H9 (cell line): ENCODE measurements at regions not wholly inside any gene's neighbourhood (a gene's known extent, or its start where the extent isn't known, plus 50 kb on each side); places are given as distances from the start of the nearest gene placed in this dataset.

Source experiments
- DNase-seq: peaks from one replicate; pipeline ENCODE4 v3.0.0-alpha.2; 2017
- H2AFZ ChIP-seq: one replicate; pipeline ENCODE4 v1.6.1; 2013; ENCODE audit warnings: mild to moderate bottlenecking, low read length, control low read depth, moderate library complexity
- H2AK5ac ChIP-seq: 2 replicates; pipeline ENCODE4 v1.6.1; 2013; ENCODE audit warnings: low read length, control low read depth, mixed read lengths; ENCODE audit not compliant: insufficient read length
- H2BK120ac ChIP-seq: one replicate; pipeline ENCODE4 v1.6.1; 2013; ENCODE audit warnings: low read depth, mild to moderate bottlenecking, low read length, control low read depth, inconsistent platforms; ENCODE audit not compliant: poor library complexity, severe bottlenecking
- H2BK12ac ChIP-seq: 2 replicates; pipeline ENCODE4 v1.6.1; 2013; ENCODE audit warnings: low read length, control low read depth, mixed read lengths, low read depth; ENCODE audit not compliant: insufficient read length
- H2BK15ac ChIP-seq: 2 replicates; pipeline ENCODE4 v1.6.1; 2013; ENCODE audit warnings: low read depth, low read length, control low read depth
- H2BK20ac ChIP-seq: one replicate; pipeline ENCODE4 v1.6.1; 2013; ENCODE audit warnings: low read depth, mild to moderate bottlenecking, low read length, control low read depth, inconsistent platforms; ENCODE audit not compliant: poor library complexity, severe bottlenecking
- H2BK5ac ChIP-seq: 2 replicates; pipeline ENCODE4 v1.6.1; 2013; ENCODE audit warnings: low read length, control low read depth, mixed read lengths; ENCODE audit not compliant: insufficient read length
- H3K14ac ChIP-seq: 2 replicates; pipeline ENCODE4 v1.6.1; 2013; ENCODE audit warnings: low read length, control low read depth; ENCODE audit not compliant: insufficient read depth
- H3K18ac ChIP-seq: 2 replicates; pipeline ENCODE4 v1.6.1; 2013; ENCODE audit warnings: low read depth, mild to moderate bottlenecking, mixed read lengths, low read length, control low read depth; ENCODE audit not compliant: insufficient read length
- H3K23ac ChIP-seq: 2 replicates; pipeline ENCODE4 v1.6.1; 2013; ENCODE audit warnings: low read length, control low read depth, mixed read lengths, low read depth; ENCODE audit not compliant: insufficient read length
- H3K23me2 ChIP-seq: 2 replicates; pipeline ENCODE4 v1.6.1; 2013; ENCODE audit warnings: low read depth, mild to moderate bottlenecking, mixed read lengths, low read length, control low read depth; ENCODE audit not compliant: insufficient read length, poor library complexity, severe bottlenecking
- H3K27ac ChIP-seq: 2 replicates; pipeline ENCODE4 v1.5.1; 2013; ENCODE audit warnings: low read length, control low read depth, mixed read lengths, low read depth; ENCODE audit not compliant: insufficient read length
- H3K27me3 ChIP-seq: 2 replicates; pipeline ENCODE4 v1.6.1; 2013; ENCODE audit warnings: low read length, control low read depth, inconsistent platforms; ENCODE audit not compliant: insufficient read depth
- H3K4ac ChIP-seq: 2 replicates; pipeline ENCODE4 v1.6.1; 2013; ENCODE audit warnings: low read depth, mild to moderate bottlenecking, control low read depth, inconsistent platforms, low read length, moderate library complexity
- H3K4me1 ChIP-seq: 2 replicates; pipeline ENCODE4 v1.6.1; 2013; ENCODE audit warnings: low read length, control low read depth, inconsistent platforms; ENCODE audit not compliant: insufficient read depth
- H3K4me2 ChIP-seq: 2 replicates; pipeline ENCODE4 v1.6.1; 2013; ENCODE audit warnings: low read length, control low read depth, mixed read lengths; ENCODE audit not compliant: insufficient read length, insufficient read depth
- H3K56ac ChIP-seq: 2 replicates; pipeline ENCODE4 v1.6.1; 2013; ENCODE audit warnings: low read depth, mild to moderate bottlenecking, mixed read lengths, low read length, control low read depth; ENCODE audit not compliant: insufficient read length
- H3K79me1 ChIP-seq: 2 replicates; pipeline ENCODE4 v1.6.1; 2013; ENCODE audit warnings: low read depth, mild to moderate bottlenecking, moderate library complexity, low read length, control low read depth, inconsistent platforms; ENCODE audit not compliant: insufficient read depth, poor library complexity, severe bottlenecking
- H3K79me2 ChIP-seq: 2 replicates; pipeline ENCODE4 v1.6.1; 2013; ENCODE audit warnings: low read length, control low read depth, inconsistent platforms; ENCODE audit not compliant: insufficient read depth
- H3K9ac ChIP-seq: 2 replicates; pipeline ENCODE4 v1.6.1; 2013; ENCODE audit warnings: low read length, control low read depth, mixed read lengths; ENCODE audit not compliant: insufficient read length; ENCODE audit errors: extremely low read depth
- H3K9me3 ChIP-seq: one replicate; pipeline ENCODE4 v1.6.1; 2013; ENCODE audit warnings: low read depth, low read length, inconsistent platforms; ENCODE audit not compliant: control insufficient read depth
- H3T11ph ChIP-seq: one replicate; pipeline ENCODE4 v1.6.1; 2013; ENCODE audit warnings: mild to moderate bottlenecking, low read length, control low read depth, inconsistent platforms
- H4K20me1 ChIP-seq: one replicate; pipeline ENCODE4 v1.6.1; 2013; ENCODE audit not compliant: control insufficient read depth, insufficient read length, insufficient read depth
- H4K5ac ChIP-seq: 2 replicates; pipeline ENCODE4 v1.6.1; 2013; ENCODE audit warnings: low read depth, mild to moderate bottlenecking, mixed read lengths, low read length, control low read depth; ENCODE audit not compliant: insufficient read length
- H4K8ac ChIP-seq: replicated peaks from 2 replicates; pipeline ENCODE4 v1.6.1; 2013; ENCODE audit warnings: low read length, control low read depth, mixed read lengths, low read depth; ENCODE audit not compliant: insufficient read length
- H4K91ac ChIP-seq: 2 replicates; pipeline ENCODE4 v1.6.1; 2013; ENCODE audit warnings: low read depth, mild to moderate bottlenecking, moderate library complexity, mixed read lengths, low read length, control low read depth; ENCODE audit not compliant: insufficient read length
- H3K27ac Mint-ChIP-seq, 3 experiments: 2 replicates in 2 of 3; 3 replicates in 1 of 3; pipeline ENCODE4 v1.8.0; 2020 to 2021; ENCODE audit warnings: mixed read lengths in 3 of 3, mild to moderate bottlenecking in 1 of 3, moderate library complexity in 1 of 3
- H3K27me3 Mint-ChIP-seq: 2 replicates; pipeline ENCODE4 v1.8.0; 2021; ENCODE audit warnings: low read depth, mild to moderate bottlenecking, moderate library complexity, mixed read lengths
- H3K36me3 Mint-ChIP-seq, 3 experiments: 2 replicates in 2 of 3; 3 replicates in 1 of 3; pipeline ENCODE4 v1.8.0; 2020 to 2021; ENCODE audit warnings: low read depth in 3 of 3, mixed read lengths in 3 of 3; ENCODE audit not compliant: insufficient read depth in 1 of 3
- H3K4me1 Mint-ChIP-seq, 2 experiments: 2 replicates each; pipeline ENCODE4 v1.8.0; 2020; ENCODE audit warnings: mixed read lengths in 2 of 2
- H3K4me3 Mint-ChIP-seq, 2 experiments: 2 replicates in 1 of 2; 3 replicates in 1 of 2; pipeline ENCODE4 v1.8.0; 2020 to 2021; ENCODE audit warnings: mild to moderate bottlenecking in 2 of 2, mixed read lengths in 2 of 2, moderate library complexity in 1 of 2
- H3K9me3 Mint-ChIP-seq, 2 experiments: 2 replicates in 1 of 2; 3 replicates in 1 of 2; pipeline ENCODE4 v1.8.0; 2020; ENCODE audit warnings: mild to moderate bottlenecking in 2 of 2, mixed read lengths in 2 of 2, moderate library complexity in 1 of 2
- WGBS: extraction: QIAGEN DNeasy Blood & Tissue Kit; methylation state at CpG from one replicate; pipeline ENCODE4 v1.1.7; 2013; ENCODE audit warnings: missing lambda C conversion rate, low lambda C conversion rate, mixed read lengths; ENCODE audit not compliant: insufficient read length; ENCODE audit errors: extremely low coverage; 5-methylcytosine and 5-hydroxymethylcytosine counted together
- TF ChIP-seq, protein P1 (sequence below): fragments of 200-600 bp; sonication (generic); conservative IDR thresholded peaks from 3 replicates; pipeline ENCODE4 v1.8.0; 2021; ENCODE audit warnings: antibody characterized with exemption, mild to moderate bottlenecking

DNA sequence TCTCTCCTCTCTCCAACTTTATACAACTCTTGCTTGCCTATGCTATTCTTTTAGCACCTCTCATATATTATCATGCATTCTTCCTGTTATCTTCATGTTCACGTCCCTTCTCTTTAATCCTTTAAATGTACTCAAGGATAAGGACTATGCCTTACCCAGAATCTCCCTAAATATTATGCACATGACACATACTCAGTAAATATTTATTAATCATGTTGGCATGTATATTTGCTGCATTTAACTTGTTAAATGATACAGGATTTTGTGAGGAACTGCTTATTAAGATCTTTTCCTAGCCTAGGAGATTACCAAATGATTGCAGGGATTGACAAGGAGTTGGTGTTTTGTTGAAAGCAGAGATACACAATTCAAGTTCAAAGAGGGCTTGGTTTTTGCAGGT is 109.4 kb downstream of the RGS2 start:
- Histone ChIP-seq H2BK20ac (no peak overlapping the region), H4K5ac (no peak overlapping the region), H3K23ac (no peak overlapping the region), H3K79me2 (no peaks in the 10 kb centered on the region), H4K91ac (no peak overlapping the region), H2AK5ac (no peak overlapping the region), H4K20me1 (no peaks in the 10 kb centered on the region), H3K27me3 (no peaks in the 10 kb centered on the region), H3T11ph (no peak overlapping the region), H2BK12ac (no peak overlapping the region), H3K18ac (no peak overlapping the region), H2BK5ac (no peak overlapping the region), H3K4me1 (no peaks in the 10 kb centered on the region), H3K9ac (no peak overlapping the region), H3K4ac (no peak overlapping the region), H3K56ac (no peak overlapping the region), H3K79me1 (no peaks in the 10 kb centered on the region), H2AFZ (no peak overlapping the region), H3K27ac (no peak overlapping the region), H3K14ac (no peak overlapping the region), H3K4me2 (no peak overlapping the region), H2BK15ac (0 out of 2 replicates have a peak overlapping the region, but pooled peaks have one; percentile 37), H3K9me3 (no peaks in the 10 kb centered on the region), H4K8ac (no peak overlapping the region), H2BK120ac (no peak overlapping the region), H3K23me2 (no peaks in the 10 kb centered on the region)
- no peak for DNase-seq
- Mint-ChIP-seq H3K36me3 (no peaks in the 10 kb centered on the region), H3K4me3 (no peak overlapping the region), H3K9me3 (no peaks in the 10 kb centered on the region), H3K4me1 (peaks cover 7% of the 10 kb centered on the region in 2 experiments), H3K27ac (no peak overlapping the region), H3K27me3 (no peaks in the 10 kb centered on the region)
- TF ChIP-seq, protein P1, sequence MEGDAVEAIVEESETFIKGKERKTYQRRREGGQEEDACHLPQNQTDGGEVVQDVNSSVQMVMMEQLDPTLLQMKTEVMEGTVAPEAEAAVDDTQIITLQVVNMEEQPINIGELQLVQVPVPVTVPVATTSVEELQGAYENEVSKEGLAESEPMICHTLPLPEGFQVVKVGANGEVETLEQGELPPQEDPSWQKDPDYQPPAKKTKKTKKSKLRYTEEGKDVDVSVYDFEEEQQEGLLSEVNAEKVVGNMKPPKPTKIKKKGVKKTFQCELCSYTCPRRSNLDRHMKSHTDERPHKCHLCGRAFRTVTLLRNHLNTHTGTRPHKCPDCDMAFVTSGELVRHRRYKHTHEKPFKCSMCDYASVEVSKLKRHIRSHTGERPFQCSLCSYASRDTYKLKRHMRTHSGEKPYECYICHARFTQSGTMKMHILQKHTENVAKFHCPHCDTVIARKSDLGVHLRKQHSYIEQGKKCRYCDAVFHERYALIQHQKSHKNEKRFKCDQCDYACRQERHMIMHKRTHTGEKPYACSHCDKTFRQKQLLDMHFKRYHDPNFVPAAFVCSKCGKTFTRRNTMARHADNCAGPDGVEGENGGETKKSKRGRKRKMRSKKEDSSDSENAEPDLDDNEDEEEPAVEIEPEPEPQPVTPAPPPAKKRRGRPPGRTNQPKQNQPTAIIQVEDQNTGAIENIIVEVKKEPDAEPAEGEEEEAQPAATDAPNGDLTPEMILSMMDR = no peak
- no CpG with 5 or more reads among the region's 1 CpG for WGBS
